ENCODE measurements at regions not wholly inside any gene's neighbourhood (a gene's known extent, or its start where the extent isn't known, plus 50 kb on each side); places are given as distances from the start of the nearest gene placed in this dataset.
"Not testable (repeated sequence)": the region's sequence is repeated elsewhere in the genome, so short reads cannot be mapped to it uniquely, and the experiment has no call there.

- not testable (repeated sequence) for H3K4me2 ChIP-seq (ENCODE audit: insufficient read depth, low read length, poor library complexity, severe bottlenecking); H3K9ac ChIP-seq (ENCODE audit: low read depth, low read length, poor library complexity); H2BK15ac ChIP-seq (ENCODE audit: low read length); H4K91ac ChIP-seq (ENCODE audit: low read depth, low read length, poor library complexity); H3K4me1 ChIP-seq (ENCODE audit: control insufficient read depth in 2 of 2, insufficient read depth in 1 of 2, low read depth in 1 of 2, low read length in 2 of 2); H2AFZ ChIP-seq (ENCODE audit: low read length); DNase-seq (ENCODE audit: low spot score); H3K36me3 ChIP-seq (replicated peaks in 1 of 2; ENCODE audit: control insufficient read depth in 2 of 2, insufficient read depth in 2 of 2, low read length in 2 of 2); H2BK5ac ChIP-seq (ENCODE audit: low read length); H4K8ac ChIP-seq (ENCODE audit: low read depth, low read length); H3K79me1 ChIP-seq (ENCODE audit: low read depth, low read length); H3K14ac ChIP-seq (ENCODE audit: low read length); H3K18ac ChIP-seq (ENCODE audit: low read length); H2BK12ac ChIP-seq (ENCODE audit: low read length); H3K4me3 ChIP-seq (ENCODE audit: low read length in 2 of 2); H3K4ac ChIP-seq (ENCODE audit: low read length); H3K27ac ChIP-seq (replicated peaks; ENCODE audit: low read length); H2AK5ac ChIP-seq (ENCODE audit: low read depth, low read length); H3K27me3 ChIP-seq (ENCODE audit: control insufficient read depth in 3 of 3, insufficient read depth in 3 of 3, low read depth in 1 of 3, low read length in 3 of 3); H3K23ac ChIP-seq (ENCODE audit: low read depth, low read length, poor library complexity); H3K9me3 ChIP-seq (replicated peaks in 1 of 2; ENCODE audit: control insufficient read depth in 2 of 2, insufficient read depth in 1 of 2, low read depth in 1 of 2, low read length in 2 of 2); H2BK120ac ChIP-seq (ENCODE audit: low read depth, low read length)
- WGBS, 2 donors (ENCODE audit: extremely low coverage in 2 of 2, insufficient read length in 2 of 2, insufficient replicate concordance in 1 of 2), result no CpG with 5 or more reads among the region's 6 CpGs
These were observed 75.9 kb upstream of the THOC3 start for GRCh38 chr5:176043986-176044385.

- H2BK12ac ChIP-seq (ENCODE audit: low read length); H2AFZ ChIP-seq (ENCODE audit: low read length); H3K18ac ChIP-seq (ENCODE audit: low read length); H3K27me3 ChIP-seq (ENCODE audit: control insufficient read depth in 3 of 3, insufficient read depth in 3 of 3, low read depth in 1 of 3, low read length in 3 of 3); H2BK120ac ChIP-seq (ENCODE audit: low read depth, low read length); H3K4me2 ChIP-seq (ENCODE audit: insufficient read depth, low read length, poor library complexity, severe bottlenecking); H4K8ac ChIP-seq (ENCODE audit: low read depth, low read length); H2BK5ac ChIP-seq (ENCODE audit: low read length); H3K4me1 ChIP-seq (ENCODE audit: control insufficient read depth in 2 of 2, insufficient read depth in 1 of 2, low read depth in 1 of 2, low read length in 2 of 2); H3K4me3 ChIP-seq (ENCODE audit: low read length in 2 of 2); H3K9me3 ChIP-seq (replicated peaks in 1 of 2; ENCODE audit: control insufficient read depth in 2 of 2, insufficient read depth in 1 of 2, low read depth in 1 of 2, low read length in 2 of 2); H3K36me3 ChIP-seq (replicated peaks in 1 of 2; ENCODE audit: control insufficient read depth in 2 of 2, insufficient read depth in 2 of 2, low read length in 2 of 2); H3K23ac ChIP-seq (ENCODE audit: low read depth, low read length, poor library complexity); DNase-seq (ENCODE audit: low spot score); H3K4ac ChIP-seq (ENCODE audit: low read length); H2BK15ac ChIP-seq (ENCODE audit: low read length); H3K27ac ChIP-seq (replicated peaks; ENCODE audit: low read length); H2AK5ac ChIP-seq (ENCODE audit: low read depth, low read length); H4K91ac ChIP-seq (ENCODE audit: low read depth, low read length, poor library complexity); H3K14ac ChIP-seq (ENCODE audit: low read length); H3K79me1 ChIP-seq (ENCODE audit: low read depth, low read length); H3K9ac ChIP-seq (ENCODE audit: low read depth, low read length, poor library complexity): not testable (repeated sequence)
- WGBS, 2 donors (ENCODE audit: extremely low coverage in 2 of 2, insufficient read length in 2 of 2, insufficient replicate concordance in 1 of 2), result no CpG with 5 or more reads among the region's 10 CpGs
These were observed 76.3 kb upstream of the THOC3 start for GRCh38 chr5:176044431-176044830.

- H4K8ac ChIP-seq (ENCODE audit: low read depth, low read length); H3K79me1 ChIP-seq (ENCODE audit: low read depth, low read length); H3K27me3 ChIP-seq (ENCODE audit: control insufficient read depth in 3 of 3, insufficient read depth in 3 of 3, low read depth in 1 of 3, low read length in 3 of 3); H2AK5ac ChIP-seq (ENCODE audit: low read depth, low read length); H3K4me1 ChIP-seq (ENCODE audit: control insufficient read depth in 2 of 2, insufficient read depth in 1 of 2, low read depth in 1 of 2, low read length in 2 of 2); H3K4me2 ChIP-seq (ENCODE audit: insufficient read depth, low read length, poor library complexity, severe bottlenecking); DNase-seq (ENCODE audit: low spot score); H3K18ac ChIP-seq (ENCODE audit: low read length); H2AFZ ChIP-seq (ENCODE audit: low read length); H4K91ac ChIP-seq (ENCODE audit: low read depth, low read length, poor library complexity); H3K9me3 ChIP-seq (replicated peaks in 1 of 2; ENCODE audit: control insufficient read depth in 2 of 2, insufficient read depth in 1 of 2, low read depth in 1 of 2, low read length in 2 of 2); H3K14ac ChIP-seq (ENCODE audit: low read length); H2BK120ac ChIP-seq (ENCODE audit: low read depth, low read length); H3K23ac ChIP-seq (ENCODE audit: low read depth, low read length, poor library complexity); H2BK15ac ChIP-seq (ENCODE audit: low read length); H3K4me3 ChIP-seq (ENCODE audit: low read length in 2 of 2); H2BK5ac ChIP-seq (ENCODE audit: low read length); H3K4ac ChIP-seq (ENCODE audit: low read length); H2BK12ac ChIP-seq (ENCODE audit: low read length); H3K27ac ChIP-seq (replicated peaks; ENCODE audit: low read length); H3K36me3 ChIP-seq (replicated peaks in 1 of 2; ENCODE audit: control insufficient read depth in 2 of 2, insufficient read depth in 2 of 2, low read length in 2 of 2); H3K9ac ChIP-seq (ENCODE audit: low read depth, low read length, poor library complexity): not testable (repeated sequence)
- WGBS, 2 donors (ENCODE audit: extremely low coverage in 2 of 2, insufficient read length in 2 of 2, insufficient replicate concordance in 1 of 2), result no CpG with 5 or more reads among the region's 13 CpGs
These were observed 77.3 kb upstream of the THOC3 start for GRCh38 chr5:176045442-176045841.

- H3K18ac ChIP-seq (ENCODE audit: low read length), result not testable (repeated sequence)
These were observed 80.6 kb upstream of the THOC3 start for GRCh38 chr5:176048671-176049070.

More at GRCh38 chr5:176048671-176049070, 80.6 kb upstream of the THOC3 start:
- H2AK5ac ChIP-seq (ENCODE audit: low read depth, low read length); H3K36me3 ChIP-seq (replicated peaks in 1 of 2; ENCODE audit: control insufficient read depth in 2 of 2, insufficient read depth in 2 of 2, low read length in 2 of 2); H3K4me2 ChIP-seq (ENCODE audit: insufficient read depth, low read length, poor library complexity, severe bottlenecking); DNase-seq (ENCODE audit: low spot score); H2BK15ac ChIP-seq (ENCODE audit: low read length); H3K79me1 ChIP-seq (ENCODE audit: low read depth, low read length); H3K23ac ChIP-seq (ENCODE audit: low read depth, low read length, poor library complexity); H3K27me3 ChIP-seq (ENCODE audit: control insufficient read depth in 3 of 3, insufficient read depth in 3 of 3, low read depth in 1 of 3, low read length in 3 of 3); H2BK12ac ChIP-seq (ENCODE audit: low read length); H3K9me3 ChIP-seq (replicated peaks in 1 of 2; ENCODE audit: control insufficient read depth in 2 of 2, insufficient read depth in 1 of 2, low read depth in 1 of 2, low read length in 2 of 2); H3K9ac ChIP-seq (ENCODE audit: low read depth, low read length, poor library complexity); H4K8ac ChIP-seq (ENCODE audit: low read depth, low read length); H3K27ac ChIP-seq (replicated peaks; ENCODE audit: low read length); H3K4me3 ChIP-seq (ENCODE audit: low read length in 2 of 2); H2AFZ ChIP-seq (ENCODE audit: low read length); H4K91ac ChIP-seq (ENCODE audit: low read depth, low read length, poor library complexity); H2BK5ac ChIP-seq (ENCODE audit: low read length); H3K4ac ChIP-seq (ENCODE audit: low read length); H2BK120ac ChIP-seq (ENCODE audit: low read depth, low read length); H3K14ac ChIP-seq (ENCODE audit: low read length); H3K4me1 ChIP-seq (ENCODE audit: control insufficient read depth in 2 of 2, insufficient read depth in 1 of 2, low read depth in 1 of 2, low read length in 2 of 2): not testable (repeated sequence)
- WGBS, 2 donors (ENCODE audit: extremely low coverage in 2 of 2, insufficient read length in 2 of 2, insufficient replicate concordance in 1 of 2), result no CpG with 5 or more reads among the region's 6 CpGs

All from neuronal stem cell (in vitro differentiated cells).